OCI-LY1 (cell line): ENCODE measurements at regions not wholly inside any gene's neighbourhood (a gene's known extent, or its start where the extent isn't known, plus 50 kb on each side); places are given as distances from the start of the nearest gene placed in this dataset.

Experiments
- CTCF ChIP-seq: fragments of 200-600 bp; sonication (generic), shearing (Covaris generic); IDR thresholded peaks from 2 replicates; pipeline ENCODE4 v1.5.1; 2017; ENCODE audit warnings: mild to moderate bottlenecking, antibody characterized with exemption, low read length, moderate library complexity, mixed read lengths
- EZH2 ChIP-seq: fragments of 200-600 bp; sonication (generic), shearing (Covaris generic); IDR thresholded peaks from 2 replicates; pipeline ENCODE4 v1.8.0; 2017; ENCODE audit warnings: borderline replicate concordance, mixed run types, mild to moderate bottlenecking, antibody characterized with exemption, low read length, moderate library complexity, mixed read lengths

GRCh38 chr12:75583355-75583754 is 71.9 kb upstream of the KRR1 start:
- TF ChIP-seq CTCF (no peak), EZH2 (no peak)
